ENCODE measurements at regions not wholly inside any gene's neighbourhood (a gene's known extent, or its start where the extent isn't known, plus 50 kb on each side); places are given as distances from the start of the nearest gene placed in this dataset.

GRCh38 chr4:65880594-65880993, 210.3 kb upstream of the EPHA5 start:
- Histone ChIP-seq H3K4me2 (ENCODE audit: low read depth, low read length) (no peak overlapping the region), H3F3A (ENCODE audit: insufficient read depth, low read length) (no peaks in the 10 kb centered on the region), H3K79me2 (ENCODE audit: low read length) (no peaks in the 10 kb centered on the region), H4K20me1 (ENCODE audit: insufficient read depth, low read length) (no peaks in the 10 kb centered on the region), H3K9me2 (replicated peaks; ENCODE audit: insufficient read depth, low read length) (no peaks in the 10 kb centered on the region), H3K4me3 (ENCODE audit: low read length) (no peak overlapping the region), H3K27me3 (replicated peaks; ENCODE audit: insufficient read depth, low read length) (no peaks in the 10 kb centered on the region), H3K9ac (ENCODE audit: low read length) (no peak overlapping the region), H3K36me3 (replicated peaks; ENCODE audit: insufficient read depth, low read length) (no peaks in the 10 kb centered on the region), H2AFZ (ENCODE audit: low read length) (no peak overlapping the region), H3K27ac (ENCODE audit: low read length) (no peak overlapping the region), H3K4me1 (ENCODE audit: low read length) (no peaks in the 10 kb centered on the region), H3K9me3 (replicated peaks; ENCODE audit: insufficient read depth, low read length) (no peaks in the 10 kb centered on the region)
- TF ChIP-seq EZH2 (optimal IDR thresholded peaks at IDR 0.05; ENCODE audit: low read depth, low read length) (no peak), EZH2phosphoT487 (IDR thresholded peaks at IDR 0.05; ENCODE audit: low read length) (no peak)
- TF ChIP-seq, protein P1, sequence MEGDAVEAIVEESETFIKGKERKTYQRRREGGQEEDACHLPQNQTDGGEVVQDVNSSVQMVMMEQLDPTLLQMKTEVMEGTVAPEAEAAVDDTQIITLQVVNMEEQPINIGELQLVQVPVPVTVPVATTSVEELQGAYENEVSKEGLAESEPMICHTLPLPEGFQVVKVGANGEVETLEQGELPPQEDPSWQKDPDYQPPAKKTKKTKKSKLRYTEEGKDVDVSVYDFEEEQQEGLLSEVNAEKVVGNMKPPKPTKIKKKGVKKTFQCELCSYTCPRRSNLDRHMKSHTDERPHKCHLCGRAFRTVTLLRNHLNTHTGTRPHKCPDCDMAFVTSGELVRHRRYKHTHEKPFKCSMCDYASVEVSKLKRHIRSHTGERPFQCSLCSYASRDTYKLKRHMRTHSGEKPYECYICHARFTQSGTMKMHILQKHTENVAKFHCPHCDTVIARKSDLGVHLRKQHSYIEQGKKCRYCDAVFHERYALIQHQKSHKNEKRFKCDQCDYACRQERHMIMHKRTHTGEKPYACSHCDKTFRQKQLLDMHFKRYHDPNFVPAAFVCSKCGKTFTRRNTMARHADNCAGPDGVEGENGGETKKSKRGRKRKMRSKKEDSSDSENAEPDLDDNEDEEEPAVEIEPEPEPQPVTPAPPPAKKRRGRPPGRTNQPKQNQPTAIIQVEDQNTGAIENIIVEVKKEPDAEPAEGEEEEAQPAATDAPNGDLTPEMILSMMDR (IDR thresholded peaks at IDR 0.05; ENCODE audit: low read length): no peak
- no peak for DNase-seq

DNA sequence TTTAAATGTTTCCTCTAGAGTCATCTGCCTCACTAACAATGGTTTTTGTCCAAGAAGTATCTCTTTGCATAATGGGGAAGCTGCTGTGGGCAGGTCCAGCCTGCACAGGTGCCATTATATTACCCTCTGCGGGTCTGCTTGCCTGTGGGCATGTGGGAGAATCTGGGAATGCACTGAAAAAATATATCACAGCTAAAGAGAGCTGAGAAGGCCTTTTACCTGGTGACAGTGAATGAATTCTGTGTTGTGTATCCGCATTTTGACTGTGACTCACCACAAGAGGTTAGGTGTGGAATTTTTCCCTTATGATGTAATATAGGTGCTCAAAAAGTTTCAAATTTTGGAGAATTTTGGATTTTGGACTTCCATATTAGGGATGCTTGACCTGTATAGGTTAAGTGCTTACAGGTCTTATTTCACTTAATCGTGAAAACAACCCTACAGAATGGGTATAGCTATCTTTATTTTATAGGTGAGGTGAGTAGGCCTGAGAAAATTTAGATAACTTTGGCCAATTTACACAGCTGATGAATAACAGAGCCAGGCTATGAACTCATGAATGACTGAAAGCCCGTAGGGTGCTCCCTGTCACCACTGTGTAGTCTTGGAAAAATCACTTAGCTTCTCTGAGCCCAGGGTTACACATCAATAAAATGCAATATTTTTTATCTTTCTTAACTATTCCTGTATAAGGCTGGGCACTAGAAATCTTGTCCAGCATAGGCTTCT, 198.0 kb upstream of the EPHA5 start:
- Histone ChIP-seq H3K27ac (ENCODE audit: low read length) (no peak overlapping the region), H3K4me1 (ENCODE audit: low read length) (no peaks in the 10 kb centered on the region), H3K9ac (ENCODE audit: low read length) (no peak overlapping the region), H3K9me2 (replicated peaks; ENCODE audit: insufficient read depth, low read length) (no peaks in the 10 kb centered on the region), H3K4me3 (ENCODE audit: low read length) (no peak overlapping the region), H3K36me3 (replicated peaks; ENCODE audit: insufficient read depth, low read length) (no peaks in the 10 kb centered on the region), H3K79me2 (ENCODE audit: low read length) (no peaks in the 10 kb centered on the region), H2AFZ (ENCODE audit: low read length) (no peak overlapping the region), H3K9me3 (replicated peaks; ENCODE audit: insufficient read depth, low read length) (no peaks in the 10 kb centered on the region), H3K4me2 (ENCODE audit: low read depth, low read length) (no peak overlapping the region), H4K20me1 (ENCODE audit: insufficient read depth, low read length) (no peaks in the 10 kb centered on the region), H3F3A (ENCODE audit: insufficient read depth, low read length) (no peaks in the 10 kb centered on the region), H3K27me3 (replicated peaks; ENCODE audit: insufficient read depth, low read length) (no peaks in the 10 kb centered on the region)
- no peak for TF ChIP-seq EZH2 (optimal IDR thresholded peaks at IDR 0.05; ENCODE audit: low read depth, low read length)
- TF ChIP-seq, protein P1 (IDR thresholded peaks at IDR 0.05; ENCODE audit: low read length): no peak
- no peak for TF ChIP-seq EZH2phosphoT487 (IDR thresholded peaks at IDR 0.05; ENCODE audit: low read length)
- DNase-seq: no peak

DNA sequence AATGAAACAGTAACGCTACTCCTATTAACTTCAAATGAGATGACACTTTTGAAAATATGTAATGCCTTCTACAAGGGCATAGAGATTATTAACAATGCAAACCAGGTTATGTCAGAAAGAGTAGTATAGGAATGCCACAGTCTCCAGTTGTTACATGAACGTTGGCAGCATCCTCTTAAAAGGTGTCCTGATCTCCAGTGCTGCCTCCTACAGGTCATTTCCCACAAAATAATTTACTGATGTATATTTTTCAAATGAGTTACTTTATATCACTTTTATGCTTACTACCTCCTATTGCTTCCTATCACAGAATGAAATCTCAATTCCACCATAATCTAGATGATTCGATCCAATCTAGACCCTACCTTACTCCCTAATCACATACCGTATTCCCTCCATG, 195.2 kb upstream of the EPHA5 start:
- Histone ChIP-seq H3K9me3 (replicated peaks; ENCODE audit: insufficient read depth, low read length) (no peaks in the 10 kb centered on the region), H4K20me1 (ENCODE audit: insufficient read depth, low read length) (no peaks in the 10 kb centered on the region), H3K4me3 (ENCODE audit: low read length) (no peak overlapping the region), H3K4me2 (ENCODE audit: low read depth, low read length) (no peak overlapping the region), H3K27me3 (replicated peaks; ENCODE audit: insufficient read depth, low read length) (no peaks in the 10 kb centered on the region), H3K4me1 (ENCODE audit: low read length) (no peaks in the 10 kb centered on the region), H3K9ac (ENCODE audit: low read length) (no peak overlapping the region), H3K36me3 (replicated peaks; ENCODE audit: insufficient read depth, low read length) (no peaks in the 10 kb centered on the region), H3F3A (ENCODE audit: insufficient read depth, low read length) (no peaks in the 10 kb centered on the region), H3K9me2 (replicated peaks; ENCODE audit: insufficient read depth, low read length) (no peaks in the 10 kb centered on the region), H2AFZ (ENCODE audit: low read length) (no peak overlapping the region), H3K27ac (ENCODE audit: low read length) (no peak overlapping the region), H3K79me2 (ENCODE audit: low read length) (no peaks in the 10 kb centered on the region)
- TF ChIP-seq EZH2 (optimal IDR thresholded peaks at IDR 0.05; ENCODE audit: low read depth, low read length) (no peak), EZH2phosphoT487 (IDR thresholded peaks at IDR 0.05; ENCODE audit: low read length) (no peak)
- TF ChIP-seq, protein P1 (IDR thresholded peaks at IDR 0.05; ENCODE audit: low read length): no peak; the same call in 1 of the 2 replicates
- no peak for DNase-seq

Data from MM.1S (cell line).